ENCODE measurements at regions not wholly inside any gene's neighbourhood (a gene's known extent, or its start where the extent isn't known, plus 50 kb on each side); places are given as distances from the start of the nearest gene placed in this dataset.

DNA sequence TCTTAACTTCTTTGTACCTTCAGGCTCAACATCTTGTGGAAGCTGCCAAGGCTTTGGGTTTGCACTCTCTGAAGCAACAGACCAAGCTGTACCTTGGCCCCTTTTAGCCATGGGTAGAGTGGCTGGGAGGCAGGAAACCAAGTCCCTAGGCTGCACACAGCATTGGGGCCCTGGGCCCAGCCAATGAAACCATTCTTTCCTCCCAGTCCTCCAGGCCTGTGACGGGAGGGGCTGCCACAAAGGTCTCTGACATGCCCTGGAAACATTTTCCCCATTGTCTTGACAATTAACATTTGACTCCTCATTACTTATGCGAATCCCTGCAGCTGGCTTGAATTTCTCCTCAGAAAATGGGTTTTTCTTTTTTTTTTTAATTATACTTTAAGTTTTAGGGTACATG lies 253.1 kb upstream of the GADL1 start:
- Histone ChIP-seq H3K36me3 (no peaks in the 10 kb centered on the region), H3K4me3 (no peak overlapping the region), H3K27ac (no peak overlapping the region), H3K9me3 (no peaks in the 10 kb centered on the region), H3K4me1 (no peaks in the 10 kb centered on the region), H3K27me3 (no peaks in the 10 kb centered on the region)
- intact Hi-C loops (cut with DNase I) = no loop called here
- no peak for DNase-seq (ENCODE audit: extremely low spot score in 2 of 2)
- TF ChIP-seq POLR2A (IDR thresholded peaks at IDR 0.05) (no peak), POLR2AphosphoS5 (IDR thresholded peaks at IDR 0.05; ENCODE audit: insufficient read depth in 1 of 2, low read depth in 1 of 2) (no peak)
- TF ChIP-seq, protein P1, sequence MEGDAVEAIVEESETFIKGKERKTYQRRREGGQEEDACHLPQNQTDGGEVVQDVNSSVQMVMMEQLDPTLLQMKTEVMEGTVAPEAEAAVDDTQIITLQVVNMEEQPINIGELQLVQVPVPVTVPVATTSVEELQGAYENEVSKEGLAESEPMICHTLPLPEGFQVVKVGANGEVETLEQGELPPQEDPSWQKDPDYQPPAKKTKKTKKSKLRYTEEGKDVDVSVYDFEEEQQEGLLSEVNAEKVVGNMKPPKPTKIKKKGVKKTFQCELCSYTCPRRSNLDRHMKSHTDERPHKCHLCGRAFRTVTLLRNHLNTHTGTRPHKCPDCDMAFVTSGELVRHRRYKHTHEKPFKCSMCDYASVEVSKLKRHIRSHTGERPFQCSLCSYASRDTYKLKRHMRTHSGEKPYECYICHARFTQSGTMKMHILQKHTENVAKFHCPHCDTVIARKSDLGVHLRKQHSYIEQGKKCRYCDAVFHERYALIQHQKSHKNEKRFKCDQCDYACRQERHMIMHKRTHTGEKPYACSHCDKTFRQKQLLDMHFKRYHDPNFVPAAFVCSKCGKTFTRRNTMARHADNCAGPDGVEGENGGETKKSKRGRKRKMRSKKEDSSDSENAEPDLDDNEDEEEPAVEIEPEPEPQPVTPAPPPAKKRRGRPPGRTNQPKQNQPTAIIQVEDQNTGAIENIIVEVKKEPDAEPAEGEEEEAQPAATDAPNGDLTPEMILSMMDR (IDR thresholded peaks at IDR 0.05) = no peak

GRCh38 chr3:31157047-31157694 lies 262.7 kb upstream of the GADL1 start:
- Histone ChIP-seq H3K4me3 (no peak overlapping the region), H3K27me3 (no peaks in the 10 kb centered on the region), H3K9me3 (no peaks in the 10 kb centered on the region), H3K36me3 (no peaks in the 10 kb centered on the region), H3K4me1 (no peaks in the 10 kb centered on the region), H3K27ac (no peak overlapping the region)
- TF ChIP-seq, protein P1 (IDR thresholded peaks at IDR 0.05) = no peak
- TF ChIP-seq POLR2AphosphoS5 (IDR thresholded peaks at IDR 0.05; ENCODE audit: insufficient read depth in 1 of 2, low read depth in 1 of 2) (no peak), POLR2A (IDR thresholded peaks at IDR 0.05) (no peak)
- intact Hi-C loops (cut with DNase I) = no loop called here
- no peak for DNase-seq (ENCODE audit: extremely low spot score in 2 of 2)

GRCh38 chr3:31157893-31158620 lies 263.6 kb upstream of the GADL1 start:
- no peak overlapping the region for H3K4me3 ChIP-seq
- H3K36me3 ChIP-seq = no peaks in the 10 kb centered on the region
- H3K27ac ChIP-seq = no peak overlapping the region
- intact Hi-C loops (cut with DNase I) = no loop called here
- H3K9me3 ChIP-seq = no peaks in the 10 kb centered on the region
- H3K4me1 ChIP-seq = no peaks in the 10 kb centered on the region
- no peaks in the 10 kb centered on the region for H3K27me3 ChIP-seq
- TF ChIP-seq POLR2A (IDR thresholded peaks at IDR 0.05) = no peak
- TF ChIP-seq, protein P1 (IDR thresholded peaks at IDR 0.05) = no peak
- no peak for TF ChIP-seq POLR2AphosphoS5 (IDR thresholded peaks at IDR 0.05; ENCODE audit: insufficient read depth in 1 of 2, low read depth in 1 of 2)
- no peak for DNase-seq (ENCODE audit: extremely low spot score in 2 of 2)

GRCh38 chr3:31159331-31160039 lies 265.0 kb upstream of the GADL1 start:
- no peak for TF ChIP-seq POLR2A (IDR thresholded peaks at IDR 0.05)
- TF ChIP-seq POLR2AphosphoS5 (IDR thresholded peaks at IDR 0.05; ENCODE audit: insufficient read depth in 1 of 2, low read depth in 1 of 2) = no peak
- TF ChIP-seq, protein P1 (IDR thresholded peaks at IDR 0.05) = no peak
- no peaks in the 10 kb centered on the region for H3K9me3 ChIP-seq
- intact Hi-C loops (cut with DNase I) = no loop called here
- DNase-seq (ENCODE audit: extremely low spot score in 2 of 2) = no peak
- H3K27me3 ChIP-seq = no peaks in the 10 kb centered on the region
- no peaks in the 10 kb centered on the region for H3K4me1 ChIP-seq
- no peak overlapping the region for H3K27ac ChIP-seq
- no peaks in the 10 kb centered on the region for H3K36me3 ChIP-seq
- H3K4me3 ChIP-seq = no peak overlapping the region

Data from vagina (tissue), 2 donors.